EH (cell line): ENCODE measurements at regions not wholly inside any gene's neighbourhood (a gene's known extent, or its start where the extent isn't known, plus 50 kb on each side); places are given as distances from the start of the nearest gene placed in this dataset.
"Not testable (repeated sequence)": the region's sequence is repeated elsewhere in the genome, so short reads cannot be mapped to it uniquely, and the experiment has no call there.

ENCODE experiments used
- DNase-seq: peaks from one replicate; pipeline ENCODE4 v3.0.0-alpha.2; 2015; ENCODE audit warnings: low read depth

- DNase-seq, result no peak
Observed at GRCh38 chr5:39968381-39968780, 543.6 kb upstream of the DAB2 start.

DNA sequence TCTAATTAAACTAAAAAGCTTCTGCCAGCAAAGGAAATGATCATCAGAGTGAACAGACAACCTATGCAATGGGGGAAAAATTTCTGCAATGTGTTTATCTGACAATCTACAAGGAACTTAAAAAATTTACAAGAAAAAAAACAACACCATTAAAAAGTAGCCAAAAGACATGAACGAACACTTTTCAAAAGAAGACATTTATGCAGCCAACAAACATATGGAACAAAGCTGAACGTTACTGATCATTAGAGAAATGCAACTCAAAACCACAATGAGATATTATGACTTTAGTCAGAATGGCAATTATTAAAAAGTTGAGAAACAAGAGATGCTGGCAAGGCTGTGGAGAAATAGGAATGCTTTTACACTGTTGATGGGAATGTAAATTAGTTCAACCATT, 530.4 kb upstream of the DAB2 start:
- peak; percentile 53 for DNase-seq

DNA sequence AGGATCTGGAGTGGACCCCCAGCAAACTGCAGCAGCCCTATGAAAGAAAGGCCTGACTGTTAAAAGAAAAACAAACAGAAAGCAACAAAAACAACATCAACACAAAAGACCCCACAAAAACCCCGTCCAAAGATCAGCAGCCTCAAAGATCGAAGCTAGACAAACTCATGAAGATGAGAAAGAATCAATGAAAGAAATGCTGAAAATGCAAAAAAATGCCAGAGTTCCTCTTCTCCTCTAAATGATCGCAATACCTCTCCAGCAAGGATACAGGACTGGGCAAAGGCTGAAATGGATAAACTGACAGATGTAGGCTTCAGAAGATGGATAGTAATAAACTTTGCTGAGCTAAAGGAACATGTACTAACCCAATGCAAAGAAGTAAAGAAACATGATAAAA, 526.3 kb upstream of the DAB2 start:
- DNase-seq, result no peak

GRCh38 chr5:39948867-39949468, 524.2 kb upstream of the DAB2 start:
- DNase-seq, result peak; percentile 72

DNA sequence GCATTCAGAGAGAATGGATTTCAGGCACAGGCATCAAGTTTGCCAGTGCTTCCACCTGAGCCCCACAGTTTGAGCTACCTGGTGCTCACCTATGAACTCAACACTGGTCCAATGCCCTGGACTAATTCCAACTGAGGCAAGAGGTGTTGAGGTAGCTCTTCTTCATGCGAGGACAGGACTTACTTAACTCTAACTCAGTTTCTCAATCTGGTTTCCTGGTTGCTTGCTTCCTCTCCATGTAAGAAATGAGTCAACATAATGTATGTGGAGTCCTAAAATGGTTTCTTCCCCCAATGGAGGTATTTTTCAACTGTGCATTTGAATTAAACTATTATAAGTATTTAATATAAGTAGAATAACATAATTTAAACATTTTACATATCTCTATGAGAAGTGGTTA, 523.6 kb upstream of the DAB2 start:
- DNase-seq, result no peak

DNA sequence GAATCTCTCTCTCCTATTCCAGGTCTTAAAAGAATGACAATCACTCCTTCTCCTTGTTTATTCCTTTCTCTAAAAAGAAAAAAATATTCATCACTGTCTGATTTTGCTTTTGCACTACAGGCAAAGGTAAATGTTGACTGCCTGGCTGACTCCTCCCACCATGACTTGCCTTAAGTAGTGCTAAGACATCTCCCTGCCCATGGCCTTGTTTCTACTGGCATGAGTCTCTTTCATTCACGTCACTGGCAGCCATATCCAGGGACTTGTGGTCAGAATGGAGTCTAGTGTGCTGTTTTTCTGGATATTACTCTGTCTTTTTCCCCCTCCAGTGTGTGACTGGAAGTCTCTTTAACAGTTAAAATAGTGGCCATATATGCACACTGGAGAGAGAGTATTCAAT, 522.9 kb upstream of the DAB2 start:
- DNase-seq, result peak; percentile 29

DNA sequence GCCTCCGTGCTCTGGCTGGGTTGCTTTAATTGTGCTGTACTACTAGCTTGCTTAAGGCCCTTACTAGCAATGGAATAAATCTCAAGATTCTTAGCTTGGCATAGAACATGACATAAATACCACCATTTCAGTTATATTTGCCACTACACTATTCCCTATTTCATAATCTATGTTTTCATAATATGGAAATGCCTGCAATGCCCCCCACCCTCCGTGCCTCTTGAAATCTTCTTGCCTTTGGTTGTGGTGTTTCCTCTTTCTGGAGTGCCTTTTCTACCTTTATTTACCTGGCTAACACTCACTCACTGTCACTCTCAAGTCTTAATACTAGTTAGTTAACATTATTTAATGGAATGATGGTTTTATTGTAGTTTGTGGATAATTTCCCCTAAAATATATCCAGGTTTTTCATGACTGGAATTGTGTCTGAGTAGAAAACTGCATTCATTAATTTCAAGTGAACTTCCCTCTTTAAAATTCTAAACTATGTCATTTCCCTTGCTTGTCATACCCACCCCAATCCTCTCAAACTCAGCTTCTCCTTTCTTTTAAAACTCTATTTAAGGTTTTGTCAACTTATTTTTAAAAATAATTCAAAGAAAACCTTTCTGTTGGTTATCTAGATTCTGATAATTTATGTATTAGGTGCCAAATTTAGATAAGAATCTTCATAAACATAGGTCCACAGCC, 521.7 kb upstream of the DAB2 start:
- DNase-seq, result no peak

DNA sequence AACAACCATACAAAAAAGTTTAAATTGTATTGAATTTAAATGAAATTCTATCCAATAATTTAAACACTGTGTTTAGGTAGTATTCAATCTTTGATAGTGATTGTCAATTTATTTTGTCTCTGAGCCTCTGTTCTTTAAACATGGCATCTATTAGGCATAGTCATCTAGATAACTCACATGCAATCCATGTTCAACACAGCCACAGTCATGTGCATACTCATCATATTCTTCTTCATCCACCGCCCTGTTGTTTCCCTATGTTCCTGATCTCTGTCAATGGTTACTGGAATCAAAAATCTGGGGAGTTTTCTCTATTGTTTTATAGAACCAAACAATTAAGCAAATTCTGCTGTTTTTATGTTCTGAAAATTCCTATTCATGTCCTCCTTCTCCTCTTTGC, 521.1 kb upstream of the DAB2 start:
- DNase-seq, result no peak

DNA sequence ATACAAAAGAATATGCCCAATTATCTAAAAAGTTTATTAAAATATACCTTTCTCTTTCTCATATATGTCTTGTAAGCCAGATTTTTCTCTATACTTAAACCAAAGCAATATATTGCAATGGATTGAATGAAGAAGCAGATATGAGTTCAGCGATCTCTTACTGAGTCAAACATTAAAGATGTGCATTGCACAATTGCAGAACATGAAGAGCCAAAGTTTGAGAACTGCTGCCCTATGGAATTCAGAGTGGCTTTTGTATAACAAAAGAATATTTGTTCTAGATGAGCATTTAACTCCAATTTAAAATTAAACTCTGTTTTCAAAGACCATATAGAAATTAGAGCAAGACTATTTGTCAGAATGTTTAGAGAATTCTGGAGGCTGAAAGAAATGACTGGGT, 519.0 kb upstream of the DAB2 start:
- DNase-seq, result peak; percentile 1

- no peak for DNase-seq
Observed at GRCh38 chr5:39942606-39943005, 517.8 kb upstream of the DAB2 start.

DNA sequence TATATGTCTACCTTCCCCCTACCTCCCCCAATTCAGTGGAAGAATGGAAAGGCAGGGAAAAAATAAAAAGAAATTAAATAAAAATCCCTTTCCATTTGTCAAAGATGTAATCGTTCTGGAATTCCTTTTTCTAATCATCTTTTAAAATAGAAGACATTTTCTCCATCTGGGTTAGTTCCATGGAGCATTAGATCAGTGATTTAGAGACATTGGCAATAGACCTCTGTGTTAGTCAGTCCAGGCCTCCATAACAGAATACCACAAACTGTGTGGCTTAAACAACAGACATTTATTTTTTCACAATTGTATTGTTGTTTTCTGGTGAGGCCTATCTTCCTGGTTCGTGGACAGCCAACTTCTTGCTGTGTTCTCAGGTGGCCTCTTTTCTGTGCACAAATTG, 516.6 kb upstream of the DAB2 start:
- DNase-seq, result no peak

GRCh38 chr5:39934830-39935229, 510.1 kb upstream of the DAB2 start:
- DNase-seq, result no peak

- no peak for DNase-seq
Observed at GRCh38 chr5:39933061-39933460, 508.3 kb upstream of the DAB2 start.

- no peak for DNase-seq
Observed at GRCh38 chr5:39928709-39929108, 503.9 kb upstream of the DAB2 start.

DNA sequence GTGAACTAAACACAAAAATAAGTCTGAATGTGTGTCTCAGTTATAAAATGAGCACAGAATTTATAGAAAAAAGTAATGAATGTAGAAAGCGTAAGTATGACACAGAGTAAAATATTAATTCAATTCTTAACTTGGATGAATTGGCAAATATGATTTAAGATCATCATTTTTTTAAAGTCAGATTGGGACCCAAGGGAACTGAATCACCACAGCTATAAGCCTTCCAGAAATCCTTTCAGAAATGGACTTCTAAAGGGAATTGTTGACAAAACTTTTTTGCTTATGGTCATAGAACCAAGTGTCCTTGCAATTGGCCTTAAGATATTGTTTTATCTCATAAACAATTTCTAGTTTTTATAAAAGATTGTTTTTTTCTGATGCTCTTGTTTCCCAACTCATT, 495.1 kb upstream of the DAB2 start:
- no peak for DNase-seq

DNA sequence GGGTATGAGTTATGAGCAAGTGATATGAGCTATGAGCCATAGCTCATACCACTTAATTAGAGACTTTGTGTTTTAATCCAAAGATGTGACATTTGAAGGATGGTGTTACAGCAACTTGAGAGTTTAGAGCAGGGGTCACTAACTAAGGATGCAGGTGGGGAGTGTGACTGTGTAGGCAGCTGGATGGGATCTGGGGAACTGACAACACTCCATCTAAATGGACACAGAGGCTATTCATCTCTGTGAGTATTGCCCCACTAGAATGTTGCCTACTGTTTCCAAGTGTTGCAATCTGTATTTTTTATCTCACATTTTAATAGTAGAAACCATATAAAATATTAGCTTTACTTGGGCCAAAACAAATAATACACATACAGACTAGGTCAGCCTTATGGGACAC, 488.1 kb upstream of the DAB2 start:
- no peak for DNase-seq

DNA sequence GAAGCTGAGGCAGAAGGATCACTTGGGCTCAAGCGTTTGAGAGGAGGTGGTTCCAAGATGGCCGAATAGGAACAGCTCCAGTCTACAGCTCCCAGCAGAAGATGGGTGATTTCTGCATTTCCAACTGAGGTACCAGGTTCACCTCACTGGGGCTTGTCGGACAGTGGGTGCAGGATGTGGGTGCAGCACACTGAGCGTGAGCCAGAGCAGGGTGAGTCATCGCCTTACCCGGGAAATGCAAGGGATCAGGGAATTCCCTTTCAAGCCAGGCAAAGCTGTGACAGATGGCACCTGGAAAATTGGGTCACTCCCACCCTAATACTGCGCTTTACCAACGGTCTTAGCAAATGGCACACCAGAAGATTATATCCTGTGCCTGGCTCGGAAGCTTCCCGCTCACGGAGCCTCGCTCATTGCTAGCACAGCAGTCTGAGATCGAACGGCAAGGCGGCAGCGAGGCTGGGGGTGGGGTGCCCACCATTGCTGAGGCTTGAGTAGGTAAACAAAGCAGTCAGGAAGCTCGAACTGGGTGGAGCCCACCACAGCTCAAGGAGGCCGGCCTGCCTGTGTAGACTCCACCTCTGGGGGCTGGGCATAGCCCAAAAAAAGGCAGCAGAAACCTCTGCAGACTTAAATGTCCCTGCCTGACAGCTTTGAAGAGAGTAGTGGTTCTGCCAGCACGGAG, 482.6 kb upstream of the DAB2 start:
- not testable (repeated sequence) for DNase-seq

DNA sequence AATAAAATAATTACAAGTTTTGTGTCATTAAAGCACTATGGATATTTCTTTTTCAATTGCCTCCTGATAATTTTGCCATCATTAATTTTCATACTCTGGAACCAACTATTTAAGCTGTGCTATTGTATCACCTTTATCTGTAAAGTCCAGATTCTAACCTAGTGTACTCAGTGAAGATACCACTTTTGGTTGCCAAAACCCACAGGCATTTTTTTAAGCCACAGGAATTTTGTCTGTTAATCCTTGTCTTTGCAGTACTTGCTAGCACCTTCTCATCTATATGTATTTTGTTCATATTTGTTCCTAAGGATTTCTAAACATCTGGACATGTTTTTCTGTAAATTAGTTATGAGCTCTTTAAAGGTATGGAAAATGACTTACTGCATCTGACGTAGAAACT, 481.4 kb upstream of the DAB2 start:
- DNase-seq, result peak; percentile 36

DNA sequence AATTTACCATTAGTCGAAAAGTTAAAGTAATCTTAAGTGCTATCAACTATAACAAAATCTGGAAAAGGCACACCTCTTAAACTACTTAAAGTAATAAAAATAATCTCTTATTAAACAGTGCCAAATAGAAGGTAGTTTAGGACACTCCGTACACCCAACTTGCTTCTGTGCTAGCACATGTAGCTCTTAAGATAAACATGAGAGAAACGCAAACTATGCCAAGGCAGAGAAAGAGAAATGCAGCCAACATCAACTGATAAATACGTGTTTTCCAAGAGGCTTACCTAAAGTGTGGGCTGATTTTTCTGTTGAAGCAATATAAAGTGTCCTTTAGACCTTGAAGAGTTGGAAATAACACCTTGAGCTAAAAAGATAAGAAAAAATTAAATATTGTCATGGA, 480.6 kb upstream of the DAB2 start:
- no peak for DNase-seq

GRCh38 chr5:39902626-39903025, 477.8 kb upstream of the DAB2 start:
- DNase-seq, result no peak

DNA sequence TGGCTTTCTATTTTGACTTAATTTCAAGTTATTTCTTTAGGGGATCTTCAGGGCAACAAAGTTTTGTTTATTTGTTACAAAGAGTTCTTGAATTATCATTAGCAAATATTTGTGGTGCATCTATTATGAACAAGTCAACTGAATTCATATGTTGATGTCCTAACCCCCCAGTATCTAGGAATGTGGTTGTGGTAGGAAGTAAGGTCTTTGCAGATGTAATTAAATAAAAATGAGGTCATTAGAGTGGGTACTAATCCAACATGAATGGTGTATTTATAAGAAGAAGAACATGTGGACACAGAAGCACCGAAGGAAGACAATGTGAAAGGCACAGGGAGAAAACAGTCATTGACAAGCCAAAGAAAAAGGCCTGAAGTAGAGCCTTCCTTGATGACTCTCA, 474.0 kb upstream of the DAB2 start:
- no peak for DNase-seq

DNA sequence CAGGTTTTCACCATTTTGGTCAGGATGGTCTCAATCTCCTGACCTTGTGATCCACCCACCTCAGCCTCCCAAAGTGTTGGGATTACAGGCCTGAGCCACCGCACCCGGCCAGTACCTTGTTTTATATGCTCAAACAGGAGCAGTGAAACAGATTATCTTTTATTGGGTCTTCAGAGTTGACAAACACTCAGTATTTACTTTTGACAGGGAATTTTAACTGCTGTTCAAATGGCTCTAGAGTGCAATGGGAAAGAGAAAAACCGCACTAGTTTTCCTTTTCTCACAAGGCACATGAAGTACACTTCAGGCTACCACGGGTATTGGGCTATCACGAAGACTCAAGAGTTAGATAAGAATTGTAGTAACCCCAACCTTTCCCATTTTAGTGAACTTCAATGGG, 471.9 kb upstream of the DAB2 start:
- no peak for DNase-seq

GRCh38 chr5:39896104-39896503, 471.3 kb upstream of the DAB2 start:
- DNase-seq, result no peak

GRCh38 chr5:39892708-39893107, 467.9 kb upstream of the DAB2 start:
- no peak for DNase-seq
